ENCODE measurements at regions not wholly inside any gene's neighbourhood (a gene's known extent, or its start where the extent isn't known, plus 50 kb on each side); places are given as distances from the start of the nearest gene placed in this dataset.
A peak's percentile ranks its signal among the peaks of the same experiment; 100 is the strongest.

DNA sequence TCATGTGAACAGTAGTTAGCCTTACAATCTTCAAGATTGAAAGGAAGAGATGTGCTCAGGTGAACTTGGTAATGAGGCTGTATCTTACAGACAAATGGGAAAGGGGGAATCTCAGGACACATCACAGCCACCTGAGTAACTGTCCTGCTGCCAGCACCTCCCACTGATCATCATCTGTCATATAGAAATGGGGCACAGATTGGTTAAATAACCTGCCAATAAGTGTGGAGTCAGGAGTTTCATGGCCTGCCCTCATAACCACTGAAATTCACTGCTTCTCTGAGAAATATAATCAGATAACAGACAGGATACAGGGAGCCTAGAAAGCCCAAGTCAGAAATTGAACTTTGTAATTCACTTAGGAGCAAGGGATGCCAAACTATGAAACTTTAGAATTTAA, 64.9 kb upstream of the TAS2R16 start:
- no peak overlapping the region for H3K4me2 ChIP-seq (ENCODE audit: low read depth, low read length)
- no peaks in the 10 kb centered on the region for H3K36me3 ChIP-seq (replicated peaks; ENCODE audit: insufficient read depth, low read length)
- H3K9me2 ChIP-seq (replicated peaks; ENCODE audit: insufficient read depth, low read length), result no peaks in the 10 kb centered on the region
- H3K79me2 ChIP-seq (ENCODE audit: low read length), result no peaks in the 10 kb centered on the region
- no peak for DNase-seq
- no peak overlapping the region for H3K9ac ChIP-seq (ENCODE audit: low read length)
- H3K9me3 ChIP-seq (replicated peaks; ENCODE audit: insufficient read depth, low read length), result no peaks in the 10 kb centered on the region
- H3F3A ChIP-seq (ENCODE audit: insufficient read depth, low read length), result no peaks in the 10 kb centered on the region
- no peak overlapping the region for H2AFZ ChIP-seq (ENCODE audit: low read length)
- no peaks in the 10 kb centered on the region for H3K27me3 ChIP-seq (replicated peaks; ENCODE audit: insufficient read depth, low read length)
- H3K4me1 ChIP-seq (ENCODE audit: low read length), result no peaks in the 10 kb centered on the region
- no peak overlapping the region for H3K27ac ChIP-seq (ENCODE audit: low read length)
- no peak overlapping the region for H3K4me3 ChIP-seq (ENCODE audit: low read length)
- no peaks in the 10 kb centered on the region for H4K20me1 ChIP-seq (ENCODE audit: insufficient read depth, low read length)
- TF ChIP-seq, protein P1, sequence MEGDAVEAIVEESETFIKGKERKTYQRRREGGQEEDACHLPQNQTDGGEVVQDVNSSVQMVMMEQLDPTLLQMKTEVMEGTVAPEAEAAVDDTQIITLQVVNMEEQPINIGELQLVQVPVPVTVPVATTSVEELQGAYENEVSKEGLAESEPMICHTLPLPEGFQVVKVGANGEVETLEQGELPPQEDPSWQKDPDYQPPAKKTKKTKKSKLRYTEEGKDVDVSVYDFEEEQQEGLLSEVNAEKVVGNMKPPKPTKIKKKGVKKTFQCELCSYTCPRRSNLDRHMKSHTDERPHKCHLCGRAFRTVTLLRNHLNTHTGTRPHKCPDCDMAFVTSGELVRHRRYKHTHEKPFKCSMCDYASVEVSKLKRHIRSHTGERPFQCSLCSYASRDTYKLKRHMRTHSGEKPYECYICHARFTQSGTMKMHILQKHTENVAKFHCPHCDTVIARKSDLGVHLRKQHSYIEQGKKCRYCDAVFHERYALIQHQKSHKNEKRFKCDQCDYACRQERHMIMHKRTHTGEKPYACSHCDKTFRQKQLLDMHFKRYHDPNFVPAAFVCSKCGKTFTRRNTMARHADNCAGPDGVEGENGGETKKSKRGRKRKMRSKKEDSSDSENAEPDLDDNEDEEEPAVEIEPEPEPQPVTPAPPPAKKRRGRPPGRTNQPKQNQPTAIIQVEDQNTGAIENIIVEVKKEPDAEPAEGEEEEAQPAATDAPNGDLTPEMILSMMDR (IDR thresholded peaks at IDR 0.05; ENCODE audit: low read length), result no peak
- TF ChIP-seq EZH2 (optimal IDR thresholded peaks at IDR 0.05; ENCODE audit: low read depth, low read length) (no peak), EZH2phosphoT487 (IDR thresholded peaks at IDR 0.05; ENCODE audit: low read length) (no peak)

DNA sequence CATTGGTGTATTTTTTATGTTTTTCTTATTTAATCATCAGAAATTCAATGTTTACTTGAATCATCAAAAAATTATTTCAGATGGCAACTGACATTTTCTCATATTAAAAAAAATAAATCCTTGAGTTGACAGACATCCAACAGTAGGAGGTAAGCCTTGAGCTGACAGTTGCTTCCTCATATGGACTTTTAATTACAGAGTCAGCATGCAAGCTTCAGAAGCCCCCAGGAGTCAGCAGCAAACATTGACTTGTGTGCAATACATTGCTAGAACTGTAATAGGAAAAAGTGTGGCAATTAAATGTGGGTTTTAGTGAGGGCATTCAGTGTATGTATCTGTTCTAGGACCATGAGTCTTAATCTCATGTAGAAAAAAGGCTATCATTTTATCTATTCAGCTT, 62.4 kb upstream of the TAS2R16 start:
- Histone ChIP-seq H3K4me3 (ENCODE audit: low read length) (no peak overlapping the region), H3K9me3 (replicated peaks; ENCODE audit: insufficient read depth, low read length) (no peaks in the 10 kb centered on the region), H3K79me2 (ENCODE audit: low read length) (no peaks in the 10 kb centered on the region), H3K36me3 (replicated peaks; ENCODE audit: insufficient read depth, low read length) (no peaks in the 10 kb centered on the region), H3F3A (ENCODE audit: insufficient read depth, low read length) (no peaks in the 10 kb centered on the region), H3K27ac (ENCODE audit: low read length) (no peak overlapping the region), H3K9me2 (replicated peaks; ENCODE audit: insufficient read depth, low read length) (no peaks in the 10 kb centered on the region), H3K4me1 (ENCODE audit: low read length) (no peaks in the 10 kb centered on the region), H3K27me3 (replicated peaks; ENCODE audit: insufficient read depth, low read length) (no peaks in the 10 kb centered on the region), H3K4me2 (ENCODE audit: low read depth, low read length) (no peak overlapping the region), H2AFZ (ENCODE audit: low read length) (no peak overlapping the region), H3K9ac (ENCODE audit: low read length) (no peak overlapping the region), H4K20me1 (ENCODE audit: insufficient read depth, low read length) (no peaks in the 10 kb centered on the region)
- DNase-seq, result no peak
- TF ChIP-seq EZH2 (optimal IDR thresholded peaks at IDR 0.05; ENCODE audit: low read depth, low read length) (no peak), EZH2phosphoT487 (IDR thresholded peaks at IDR 0.05; ENCODE audit: low read length) (no peak)
- TF ChIP-seq, protein P1 (IDR thresholded peaks at IDR 0.05; ENCODE audit: low read length), result no peak

DNA sequence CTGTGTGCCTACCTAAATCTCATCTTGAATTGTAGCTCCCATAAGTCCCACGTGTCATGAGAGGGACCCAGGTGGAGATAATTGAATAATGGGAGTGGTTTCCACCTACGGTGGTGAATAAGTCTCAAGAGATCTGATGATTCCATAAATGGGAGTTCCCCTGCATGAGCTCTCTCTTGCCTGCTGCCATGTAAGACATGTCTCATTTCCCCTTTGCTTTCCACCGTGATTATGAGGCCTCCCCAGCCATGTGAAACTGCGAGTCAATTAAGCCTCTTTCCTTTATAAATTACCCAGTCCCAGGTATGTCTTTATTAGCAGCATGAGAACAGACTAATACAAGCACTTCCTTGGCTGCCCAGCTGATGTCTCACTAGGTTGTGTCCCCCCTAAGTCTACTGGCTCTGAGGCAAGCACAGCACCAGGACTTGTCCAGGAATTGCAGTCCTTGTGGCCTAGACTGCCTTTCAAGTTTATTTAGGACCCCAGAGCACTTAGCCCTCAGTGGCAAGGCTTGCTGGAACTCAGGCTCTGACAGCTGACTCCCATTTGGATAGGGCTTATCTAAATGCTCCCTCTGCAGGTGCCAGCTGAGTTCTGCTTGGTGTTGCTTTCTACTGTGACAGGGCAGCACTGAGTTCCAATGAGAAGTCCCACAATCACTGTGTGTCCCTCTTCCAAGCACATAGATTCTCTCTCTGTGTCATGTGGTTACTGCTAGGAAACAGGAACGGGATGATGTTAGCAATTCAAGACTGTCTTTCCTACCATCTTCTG, 59.0 kb upstream of the TAS2R16 start:
- no peaks in the 10 kb centered on the region for H3K9me3 ChIP-seq (replicated peaks; ENCODE audit: insufficient read depth, low read length)
- H3F3A ChIP-seq (ENCODE audit: insufficient read depth, low read length), result no peaks in the 10 kb centered on the region
- TF ChIP-seq, protein P1 (IDR thresholded peaks at IDR 0.05; ENCODE audit: low read length), result peak; percentile 20
- no peak for TF ChIP-seq EZH2phosphoT487 (IDR thresholded peaks at IDR 0.05; ENCODE audit: low read length)
- H3K9ac ChIP-seq (ENCODE audit: low read length), result no peak overlapping the region
- H3K4me3 ChIP-seq (ENCODE audit: low read length), result no peak overlapping the region
- H3K4me1 ChIP-seq (ENCODE audit: low read length), result no peaks in the 10 kb centered on the region
- no peak overlapping the region for H3K27ac ChIP-seq (ENCODE audit: low read length)
- no peaks in the 10 kb centered on the region for H3K9me2 ChIP-seq (replicated peaks; ENCODE audit: insufficient read depth, low read length)
- no peaks in the 10 kb centered on the region for H4K20me1 ChIP-seq (ENCODE audit: insufficient read depth, low read length)
- no peaks in the 10 kb centered on the region for H3K27me3 ChIP-seq (replicated peaks; ENCODE audit: insufficient read depth, low read length)
- H3K79me2 ChIP-seq (ENCODE audit: low read length), result no peaks in the 10 kb centered on the region
- no peak overlapping the region for H2AFZ ChIP-seq (ENCODE audit: low read length)
- DNase-seq, result no peak
- H3K4me2 ChIP-seq (ENCODE audit: low read depth, low read length), result no peak overlapping the region
- H3K36me3 ChIP-seq (replicated peaks; ENCODE audit: insufficient read depth, low read length), result no peaks in the 10 kb centered on the region

All from MM.1S (cell line).